Gastroesophageal sphincter (tissue), 3 donors: ENCODE measurements at regions not wholly inside any gene's neighbourhood (a gene's known extent, or its start where the extent isn't known, plus 50 kb on each side); places are given as distances from the start of the nearest gene placed in this dataset.

Experiments used
- CTCF ChIP-seq, 4 experiments: fragments of 200-600 bp in 2 of 4; fragments of 450-650 bp in 2 of 4; sonication (generic) in 1 of 4; IDR thresholded peaks; one replicate each; pipeline ENCODE4 v1.5.1; 2017 to 2019; ENCODE audit warnings: antibody characterized with exemption in 4 of 4, mild to moderate bottlenecking in 2 of 4, moderate library complexity in 2 of 4
- EP300 ChIP-seq: sonication (generic); formaldehyde crosslinking; IDR thresholded peaks from one replicate; pipeline ENCODE4 v1.6.1; 2017; ENCODE audit warnings: antibody characterized with exemption, mild to moderate bottlenecking
- POLR2A ChIP-seq, 2 donors: fragments of 450-650 bp; IDR thresholded peaks; one replicate each; pipeline ENCODE4 v1.6.1; 2017; ENCODE audit warnings: antibody characterized with exemption in 2 of 2, mild to moderate bottlenecking in 2 of 2, moderate library complexity in 1 of 2
- POLR2AphosphoS5 ChIP-seq: sonication (generic); formaldehyde crosslinking; IDR thresholded peaks from one replicate; pipeline ENCODE4 v1.6.1; 2017; ENCODE audit warnings: antibody characterized with exemption

- TF ChIP-seq CTCF (IDR thresholded peaks at IDR 0.05) (no peak), POLR2A (IDR thresholded peaks at IDR 0.05) (no peak), POLR2AphosphoS5 (no peak), EP300 (no peak)
Measured at GRCh38 chr3:76954412-76954811, 85.5 kb upstream of the ROBO2 start.
